GM12878 (cell line): ENCODE measurements at regions not wholly inside any gene's neighbourhood (a gene's known extent, or its start where the extent isn't known, plus 50 kb on each side); places are given as distances from the start of the nearest gene placed in this dataset. TPM values are rescaled to one million over a fixed set of nuclear protein-coding genes. Genes with fewer than 3 reads are reported as not detected.
A peak's percentile ranks its signal among the peaks of the same experiment; 100 is the strongest.

Experiments used
- ATAC-seq: fragments of 200-7000 bp; cut with Tn5 transposase; 3 replicates; pipeline ENCODE4 v1.9.1; 2020; ENCODE audit warnings: mild to moderate bottlenecking, moderate library complexity
- BruUV-seq: library from RNA; stranded (reverse); fragments of 400-500 nt; replicated peaks from 2 replicates; lab custom pipeline; 2021; lab: Mats Ljungman, UMichigan
- CTCF ChIA-PET: fragments of 300-600 bp; sonication (Branson Sonifier 250); formaldehyde crosslinking; extraction: SDS; loops from one replicate; lab custom pipeline; 2021; ENCODE audit warnings: inconsistent platforms; lab: Yijun Ruan, JAX
- POLR2A ChIA-PET: fragments of 350-600 bp; formaldehyde crosslinking; extraction: SDS; loops from one replicate; lab custom pipeline; 2021; ENCODE audit warnings: inconsistent platforms; lab: Charles Lee
- RAD21 ChIA-PET: fragments of 300-600 bp; sonication (Branson Sonifier 250); formaldehyde crosslinking; loops from one replicate; lab custom pipeline; 2023; ENCODE audit warnings: antibody characterized with exemption; ENCODE audit not compliant: unreplicated experiment; lab: Charles Lee
- SMC1A ChIA-PET: fragments of 300-600 bp; sonication (Branson Sonifier 250); formaldehyde crosslinking; loops from one replicate; lab custom pipeline; 2023; ENCODE audit not compliant: unreplicated experiment, uncharacterized antibody; lab: Charles Lee
- DNase-seq: peaks from one replicate; pipeline ENCODE4 v3.0.0-alpha.2; 2011; ENCODE audit warnings: low read depth, low spot score
- FAIRE-seq: peaks from 3 replicates; lab custom pipeline; 2011; peaks lifted over from hg19 to GRCh38; lab: Jason Lieb, UNC
- H2AFZ ChIP-seq: 2 replicates; pipeline ENCODE4 v1.6.0; 2011; ENCODE audit warnings: low read depth, low read length, control low read depth; ENCODE audit not compliant: control insufficient read depth
- H3K27ac ChIP-seq: 2 replicates; pipeline ENCODE4 v1.5.1; 2011; ENCODE audit warnings: control low read depth; ENCODE audit not compliant: control insufficient read depth, insufficient read depth
- H3K27me3 ChIP-seq, 2 experiments: replicated peaks in 1 of 2; 2 replicates each; pipeline versions ENCODE4 v1.6.0 to v1.6.1; 2011; ENCODE audit warnings: low read length in 1 of 2; ENCODE audit not compliant: control insufficient read depth in 2 of 2, insufficient read depth in 2 of 2
- H3K36me3 ChIP-seq, 2 experiments: 2 replicates each; pipeline ENCODE4 v1.5.1; 2011; ENCODE audit warnings: low read length in 1 of 2; ENCODE audit not compliant: control insufficient read depth in 2 of 2, insufficient read depth in 2 of 2
- H3K4me1 ChIP-seq: 2 replicates; pipeline ENCODE4 v1.6.1; 2011; ENCODE audit warnings: mild to moderate bottlenecking, low read length, moderate library complexity, mixed read lengths; ENCODE audit not compliant: control insufficient read depth, insufficient read depth
- H3K4me2 ChIP-seq: 2 replicates; pipeline ENCODE4 v1.6.0; 2011; ENCODE audit warnings: control low read depth; ENCODE audit not compliant: control insufficient read depth, insufficient read depth
- H3K4me3 ChIP-seq: fragments of 200-600 bp; sonication (generic); 2 replicates; pipeline ENCODE4 v1.5.1; 2016
- H3K79me2 ChIP-seq: 2 replicates; pipeline ENCODE4 v1.6.0; 2011; ENCODE audit warnings: low read length; ENCODE audit not compliant: control insufficient read depth, insufficient read depth
- H3K9ac ChIP-seq: 2 replicates; pipeline ENCODE4 v1.8.0; 2011; ENCODE audit warnings: low read length, control low read depth, mixed read lengths; ENCODE audit not compliant: control insufficient read depth, insufficient read depth
- H3K9me3 ChIP-seq: replicated peaks from 3 replicates; pipeline ENCODE4 v1.5.1; 2011; ENCODE audit warnings: mild to moderate bottlenecking, low read length; ENCODE audit not compliant: control insufficient read depth, insufficient read depth
- H4K20me1 ChIP-seq: 2 replicates; pipeline ENCODE4 v1.6.0; 2011; ENCODE audit not compliant: control insufficient read depth, insufficient read depth
- NR2C1 ChIP-seq: fragments of 450-650 bp; IDR thresholded peaks from 2 replicates; pipeline ENCODE4 v1.6.1; 2017; ENCODE audit warnings: antibody characterized with exemption, mild to moderate bottlenecking, moderate library complexity
- SPI1 ChIP-seq: IDR thresholded peaks from 2 replicates; pipeline ENCODE4 v1.6.1; 2011; ENCODE audit warnings: low read depth, mild to moderate bottlenecking, low read length, moderate library complexity, borderline replicate concordance; ENCODE audit not compliant: insufficient read depth
- ZBED1 ChIP-seq: IDR thresholded peaks from 2 replicates; pipeline ENCODE4 v1.6.1; 2016; ENCODE audit warnings: borderline replicate concordance
- WGBS: methylation state at CpG from one replicate; pipeline ENCODE4 v1.1.6; 2016; ENCODE audit warnings: low lambda C conversion rate; ENCODE audit not compliant: insufficient replicate concordance, insufficient coverage; ENCODE audit errors: missing lambda C conversion rate; 5-methylcytosine and 5-hydroxymethylcytosine counted together
- in situ Hi-C: fragments of 300-500 bp; cut with MboI; formaldehyde crosslinking; loops from 9 replicates; pipeline ENCODE4 v1.14.3; 2018; ENCODE audit warnings: mixed read lengths
- intact Hi-C: fragments of 100-400 bp; cut with micrococcal nuclease; formaldehyde crosslinking; loops from one replicate; pipeline ENCODE4 v1.14.2; 2022; ENCODE audit not compliant: unreplicated experiment
- small RNA-seq: library from RNA; depleted of rRNA; stranded (forward); fragments of <200 nt; gene quantifications from one replicate; pipeline ENCODE3, GENCODE V24; 2014
- TF ChIP-seq, protein P1 (sequence below): fragments of 450-650 bp; formaldehyde crosslinking; IDR thresholded peaks from 2 replicates; pipeline ENCODE4 v1.4.0; 2020; ENCODE audit warnings: mild to moderate bottlenecking, moderate library complexity

- TF ChIP-seq, protein P1, sequence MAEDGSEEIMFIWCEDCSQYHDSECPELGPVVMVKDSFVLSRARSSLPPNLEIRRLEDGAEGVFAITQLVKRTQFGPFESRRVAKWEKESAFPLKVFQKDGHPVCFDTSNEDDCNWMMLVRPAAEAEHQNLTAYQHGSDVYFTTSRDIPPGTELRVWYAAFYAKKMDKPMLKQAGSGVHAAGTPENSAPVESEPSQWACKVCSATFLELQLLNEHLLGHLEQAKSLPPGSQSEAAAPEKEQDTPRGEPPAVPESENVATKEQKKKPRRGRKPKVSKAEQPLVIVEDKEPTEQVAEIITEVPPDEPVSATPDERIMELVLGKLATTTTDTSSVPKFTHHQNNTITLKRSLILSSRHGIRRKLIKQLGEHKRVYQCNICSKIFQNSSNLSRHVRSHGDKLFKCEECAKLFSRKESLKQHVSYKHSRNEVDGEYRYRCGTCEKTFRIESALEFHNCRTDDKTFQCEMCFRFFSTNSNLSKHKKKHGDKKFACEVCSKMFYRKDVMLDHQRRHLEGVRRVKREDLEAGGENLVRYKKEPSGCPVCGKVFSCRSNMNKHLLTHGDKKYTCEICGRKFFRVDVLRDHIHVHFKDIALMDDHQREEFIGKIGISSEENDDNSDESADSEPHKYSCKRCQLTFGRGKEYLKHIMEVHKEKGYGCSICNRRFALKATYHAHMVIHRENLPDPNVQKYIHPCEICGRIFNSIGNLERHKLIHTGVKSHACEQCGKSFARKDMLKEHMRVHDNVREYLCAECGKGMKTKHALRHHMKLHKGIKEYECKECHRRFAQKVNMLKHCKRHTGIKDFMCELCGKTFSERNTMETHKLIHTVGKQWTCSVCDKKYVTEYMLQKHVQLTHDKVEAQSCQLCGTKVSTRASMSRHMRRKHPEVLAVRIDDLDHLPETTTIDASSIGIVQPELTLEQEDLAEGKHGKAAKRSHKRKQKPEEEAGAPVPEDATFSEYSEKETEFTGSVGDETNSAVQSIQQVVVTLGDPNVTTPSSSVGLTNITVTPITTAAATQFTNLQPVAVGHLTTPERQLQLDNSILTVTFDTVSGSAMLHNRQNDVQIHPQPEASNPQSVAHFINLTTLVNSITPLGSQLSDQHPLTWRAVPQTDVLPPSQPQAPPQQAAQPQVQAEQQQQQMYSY (CRISPR knock-in tag): no peak
Observed at GRCh38 chr2:61590214-61590613, 52.1 kb upstream of the XPO1 start (continued).

DNA sequence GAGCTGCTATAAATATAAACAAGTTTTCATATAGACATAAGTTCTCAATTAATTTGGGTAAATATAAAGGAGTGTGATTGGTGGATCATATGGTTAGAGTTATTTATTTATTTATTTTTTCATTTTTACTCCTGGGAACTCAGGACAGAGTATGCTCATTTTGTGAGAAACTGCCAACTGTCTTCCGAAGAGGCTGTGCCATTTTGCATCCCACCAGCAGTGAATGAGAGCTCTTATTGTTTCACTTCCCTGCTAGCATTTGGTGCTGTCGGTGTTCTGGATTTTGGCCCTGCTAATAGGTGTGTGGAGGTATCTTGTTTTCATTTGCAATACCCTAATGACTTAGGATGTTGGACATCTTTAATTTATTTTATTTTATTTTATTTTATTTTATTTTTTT, 50.4 kb upstream of the XPO1 start:
- in situ Hi-C loops: no loop called here
- ChIA-PET CTCF (interaction anchor here (1.2 to 1.3 kb wide), 3 partner anchors 9 to 70 kb away, joined by 3 to 5 read pairs (median 3); no protein-coding TSS in a partner anchor), POLR2A (interaction anchor here (0.5 to 1.1 kb wide), 2 partner anchors 62 to 70 kb away, joined by 3 read pairs; no protein-coding TSS in a partner anchor), RAD21 (interaction anchor here (1.4 kb wide), 1 partner anchor 50 kb away, joined by 7 read pairs; the partner anchor contains the start of gene XPO1), SMC1A (interaction anchor here (0.5 to 1.5 kb wide), 5 partner anchors 9 to 188 kb away, joined by 3 to 4 read pairs (median 4); no protein-coding TSS in a partner anchor)
- Histone ChIP-seq H3K79me2 (no peaks in the 10 kb centered on the region), H4K20me1 (no peaks in the 10 kb centered on the region), H3K36me3 (no peaks in the 10 kb centered on the region), H3K27ac (no peak overlapping the region), H3K4me1 (peaks cover 2% of the 10 kb centered on the region), H2AFZ (no peak overlapping the region), H3K9ac (no peak overlapping the region), H3K9me3 (no peaks in the 10 kb centered on the region; the same call in 2 of the 3 replicates), H3K4me3 (no peak overlapping the region), H3K4me2 (no peak overlapping the region), H3K27me3 (no peaks in the 10 kb centered on the region)
- DNase-seq: no peak
- FAIRE-seq: no peak
- WGBS: 23% methylated on average over 2 of the region's 2 CpGs
- no peak for TF ChIP-seq NR2C1
- peak; percentile 28; the same call in 1 of the 2 replicates for TF ChIP-seq SPI1
- TF ChIP-seq, protein P1 (CRISPR knock-in tag): no peak
- no peak for TF ChIP-seq ZBED1
- peak; percentile 22; the same call in 1 of the 3 replicates for ATAC-seq
- intact Hi-C loops: loop anchor here (5.0 kb wide), 1 partner anchor 51 kb away; the partner anchor contains the start of gene XPO1
- BruUV-seq: no TSS peak

Small RNA genes lying in the stretch of these regions (small RNA-seq; reads per million reads assigned to genes)
- gene RNU6-1145P (not detected), gene RPS29P10 (not detected)
